HEK293T (cell line): ENCODE measurements at regions not wholly inside any gene's neighbourhood (a gene's known extent, or its start where the extent isn't known, plus 50 kb on each side); places are given as distances from the start of the nearest gene placed in this dataset.

ENCODE experiments used
- CTCF ChIA-PET: fragments of 350-600 bp; formaldehyde crosslinking; extraction: SDS; loops from one replicate; lab custom pipeline; 2021; ENCODE audit warnings: antibody characterized with exemption, inconsistent platforms; lab: Yijun Ruan, JAX
- POLR2A ChIA-PET: fragments of 350-600 bp; formaldehyde crosslinking; extraction: SDS; loops from one replicate; lab custom pipeline; 2020; ENCODE audit warnings: antibody characterized with exemption, inconsistent platforms; lab: Yijun Ruan, JAX
- DNase-seq: peaks from one replicate; pipeline ENCODE4 v3.0.0; 2012; ENCODE audit warnings: mixed read lengths; ENCODE audit errors: extremely low spot score
- ARNT ChIP-seq: fragments of 450-650 bp; IDR thresholded peaks from 2 replicates; pipeline ENCODE4 v1.6.1; 2017; ENCODE audit warnings: mild to moderate bottlenecking
- BHLHE40 ChIP-seq: fragments of 450-650 bp; IDR thresholded peaks from 2 replicates; pipeline ENCODE4 v1.6.1; 2016; ENCODE audit warnings: mild to moderate bottlenecking, moderate library complexity, borderline replicate concordance
- CTBP1 ChIP-seq: fragments of 450-650 bp; IDR thresholded peaks from 2 replicates; pipeline ENCODE4 v1.6.1; 2016; ENCODE audit warnings: borderline replicate concordance
- ELF4 ChIP-seq: fragments of 450-650 bp; IDR thresholded peaks from 2 replicates; pipeline ENCODE4 v1.6.1; 2017; ENCODE audit warnings: antibody characterized with exemption
- FOXA1 ChIP-seq: fragments of 450-650 bp; IDR thresholded peaks from 2 replicates; pipeline ENCODE4 v1.6.1; 2016; ENCODE audit warnings: mild to moderate bottlenecking
- FOXK2 ChIP-seq: fragments of 450-650 bp; IDR thresholded peaks from 2 replicates; pipeline ENCODE4 v1.6.1; 2016; ENCODE audit warnings: mild to moderate bottlenecking
- FOXM1 ChIP-seq: fragments of 450-650 bp; IDR thresholded peaks from 2 replicates; pipeline ENCODE4 v1.6.1; 2017; ENCODE audit warnings: mild to moderate bottlenecking, borderline replicate concordance
- HDGF ChIP-seq: fragments of 450-650 bp; IDR thresholded peaks from 2 replicates; pipeline ENCODE4 v1.6.1; 2017; ENCODE audit warnings: antibody characterized with exemption, borderline replicate concordance
- L3MBTL2 ChIP-seq: fragments of 450-650 bp; conservative IDR thresholded peaks from 2 replicates; pipeline ENCODE4 v1.6.1; 2016; ENCODE audit warnings: mild to moderate bottlenecking
- LEF1 ChIP-seq: fragments of 450-650 bp; IDR thresholded peaks from 2 replicates; pipeline ENCODE4 v1.6.1; 2017; ENCODE audit warnings: mild to moderate bottlenecking, borderline replicate concordance
- NFRKB ChIP-seq: fragments of 450-650 bp; IDR thresholded peaks from 2 replicates; pipeline ENCODE4 v1.6.1; 2016; ENCODE audit warnings: mild to moderate bottlenecking, moderate library complexity
- PKNOX1 ChIP-seq: fragments of 450-650 bp; IDR thresholded peaks from 2 replicates; pipeline ENCODE4 v1.6.1; 2016
- SP1 ChIP-seq: fragments of 450-650 bp; IDR thresholded peaks from 2 replicates; pipeline ENCODE4 v1.6.1; 2017
- SUZ12 ChIP-seq: fragments of 450-650 bp; IDR thresholded peaks from 2 replicates; pipeline ENCODE4 v1.6.1; 2016; ENCODE audit warnings: mild to moderate bottlenecking
- TARDBP ChIP-seq: fragments of 450-650 bp; IDR thresholded peaks from 2 replicates; pipeline ENCODE4 v1.6.1; 2016
- ZNF384 ChIP-seq: fragments of 450-650 bp; IDR thresholded peaks from 2 replicates; pipeline ENCODE4 v1.6.1; 2016

DNA sequence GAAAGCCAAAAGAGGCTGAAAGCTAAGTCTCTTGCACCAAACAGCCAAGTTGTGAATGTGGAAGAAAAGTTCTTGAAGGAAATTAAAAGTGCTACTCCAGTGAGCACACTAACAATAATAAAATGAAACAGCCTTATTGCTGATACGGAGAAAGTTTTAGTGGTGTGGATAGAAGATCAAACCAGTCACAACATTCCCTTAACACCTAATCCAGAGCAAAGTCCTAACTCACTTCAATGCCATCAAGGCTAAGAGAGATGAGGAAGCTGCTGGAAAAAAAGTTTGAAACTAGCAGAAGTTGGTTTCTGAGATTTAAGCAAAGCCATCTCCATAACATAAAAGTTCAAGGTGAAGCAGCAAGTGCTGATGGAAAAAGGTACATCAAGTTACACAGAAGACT lies 288.8 kb upstream of the RARB start:
- no peak for DNase-seq
- CTCF ChIA-PET, result no interaction called here

GRCh38 chr3:25142609-25143355 lies 285.3 kb upstream of the RARB start:
- ChIA-PET CTCF (interaction anchor here (0.6 to 0.7 kb wide), 2 partner anchors 69 to 229 kb away, joined by 4 to 5 read pairs; no protein-coding TSS in a partner anchor), POLR2A (no interaction called here)
- no peak for DNase-seq
- TF ChIP-seq L3MBTL2, result no peak
- no peak for TF ChIP-seq SUZ12
- no peak for TF ChIP-seq FOXA1
- TF ChIP-seq LEF1, result no peak
- no peak for TF ChIP-seq ZNF384
- no peak for TF ChIP-seq FOXM1
- no peak for TF ChIP-seq HDGF
- TF ChIP-seq CTBP1, result no peak
- TF ChIP-seq BHLHE40, result no peak
- TF ChIP-seq FOXK2, result no peak
- TF ChIP-seq ELF4, result no peak

More for the DNA sequence above, 288.8 kb upstream of the RARB start:
- POLR2A ChIA-PET, result no interaction called here
- TF ChIP-seq TARDBP, result no peak

DNA sequence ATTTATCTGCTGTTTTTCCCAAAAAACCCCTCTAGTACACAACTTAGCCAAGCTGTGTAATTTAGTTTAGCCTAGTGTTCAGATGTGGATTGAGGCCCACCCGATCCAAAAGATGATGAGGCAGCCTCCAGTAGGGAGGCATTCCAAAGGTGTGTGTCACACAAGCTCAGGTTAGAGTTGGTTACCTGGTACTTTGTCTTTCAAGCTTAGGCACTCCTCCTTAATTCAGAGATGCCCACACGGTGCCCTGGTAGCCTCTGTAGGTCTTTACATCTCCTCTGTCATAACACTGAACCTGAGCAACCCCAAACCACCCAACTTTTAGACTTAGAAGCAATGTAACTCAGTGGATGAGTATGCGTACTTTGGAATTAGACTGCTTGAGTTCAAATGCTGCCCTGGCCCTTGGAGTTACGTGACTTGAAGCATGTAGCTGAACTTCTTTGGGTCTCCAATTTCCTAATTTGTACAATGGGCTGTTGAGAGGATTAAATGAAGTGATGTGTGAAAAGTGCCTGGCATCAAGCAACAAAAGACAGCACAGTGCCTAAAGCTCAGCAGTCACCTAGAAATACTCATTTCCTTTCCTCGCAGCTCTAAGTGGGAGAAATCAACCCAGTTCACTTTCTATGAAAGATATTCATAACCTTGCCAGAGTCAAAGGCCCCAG lies 284.6 kb upstream of the RARB start:
- CTCF ChIA-PET, result no interaction called here
- TF ChIP-seq FOXK2 (no peak), ARNT (no peak), LEF1 (no peak), FOXM1 (no peak), ELF4 (no peak), L3MBTL2 (no peak), NFRKB (no peak)
- no peak for DNase-seq
- POLR2A ChIA-PET, result no interaction called here

DNA sequence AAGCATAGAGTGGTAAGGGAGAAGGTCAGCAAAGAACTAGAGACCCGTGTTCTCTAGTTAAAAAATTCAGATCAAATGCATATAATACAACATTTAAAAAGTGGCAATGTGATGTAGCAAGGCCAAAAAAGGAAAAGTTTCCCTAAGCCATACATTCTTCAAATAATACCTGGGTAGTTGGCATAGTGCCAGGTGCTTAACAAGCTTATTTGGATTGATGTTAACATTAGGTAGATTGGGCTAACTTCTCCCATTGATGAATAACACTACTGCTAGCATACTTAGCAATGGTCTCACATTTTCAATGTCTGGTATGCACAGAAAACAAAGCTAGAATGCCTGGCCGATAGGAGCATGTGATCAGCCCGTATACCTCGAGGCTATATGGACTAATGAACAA lies 283.6 kb upstream of the RARB start:
- ChIA-PET POLR2A (no interaction called here), CTCF (no interaction called here)
- DNase-seq, result no peak
- TF ChIP-seq HDGF, result no peak
- TF ChIP-seq BHLHE40, result no peak
- no peak for TF ChIP-seq FOXA1
- no peak for TF ChIP-seq SP1
- no peak for TF ChIP-seq ELF4
- no peak for TF ChIP-seq ZNF384
- TF ChIP-seq FOXK2, result no peak
- no peak for TF ChIP-seq TARDBP
- TF ChIP-seq FOXM1, result no peak
- no peak for TF ChIP-seq CTBP1
- TF ChIP-seq NFRKB, result no peak
- no peak for TF ChIP-seq SUZ12
- no peak for TF ChIP-seq LEF1

- no peak for TF ChIP-seq FOXM1
- TF ChIP-seq PKNOX1, result no peak
- TF ChIP-seq BHLHE40, result no peak
- no peak for TF ChIP-seq NFRKB
- no peak for TF ChIP-seq LEF1
- no peak for TF ChIP-seq FOXA1
- no peak for TF ChIP-seq ELF4
- TF ChIP-seq CTBP1, result no peak
- no peak for TF ChIP-seq ARNT
- no peak for TF ChIP-seq L3MBTL2
- no peak for TF ChIP-seq HDGF
- no peak for TF ChIP-seq ZNF384
- no peak for TF ChIP-seq FOXK2
- TF ChIP-seq SUZ12, result no peak
- TF ChIP-seq SP1, result no peak
- no peak for TF ChIP-seq TARDBP
- DNase-seq, result no peak
- CTCF ChIA-PET, result no interaction called here
- POLR2A ChIA-PET, result no interaction called here
These were observed 282.9 kb upstream of the RARB start for GRCh38 chr3:25145176-25145575.

DNA sequence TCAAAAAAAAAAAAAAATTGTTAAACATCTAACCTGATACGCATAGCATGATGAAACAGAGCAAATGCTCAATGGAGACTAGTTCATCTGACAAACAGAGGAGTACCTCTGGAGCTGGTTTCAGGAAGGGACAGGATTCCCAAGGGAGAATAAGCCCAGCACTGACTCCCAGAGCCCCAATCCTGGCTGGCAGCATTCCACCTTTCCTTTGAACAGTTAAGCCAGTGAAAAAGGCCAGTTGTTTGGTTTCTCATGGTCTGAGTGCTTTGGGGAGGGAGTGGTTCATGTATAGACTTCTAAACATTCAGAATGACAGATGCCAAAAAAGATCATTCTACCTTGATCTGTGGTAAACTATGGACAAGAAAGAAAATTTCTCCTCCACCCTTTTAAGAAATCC lies 277.9 kb upstream of the RARB start:
- no peak for TF ChIP-seq LEF1
- no peak for TF ChIP-seq L3MBTL2
- no peak for TF ChIP-seq SUZ12
- TF ChIP-seq BHLHE40, result no peak
- TF ChIP-seq FOXA1, result no peak
- no peak for TF ChIP-seq NFRKB
- TF ChIP-seq TARDBP, result no peak
- TF ChIP-seq CTBP1, result no peak
- TF ChIP-seq ZNF384, result no peak
- no peak for TF ChIP-seq SP1
- no peak for TF ChIP-seq ARNT
- no peak for TF ChIP-seq PKNOX1
- no peak for TF ChIP-seq HDGF
- no peak for TF ChIP-seq FOXM1
- no peak for TF ChIP-seq FOXK2
- TF ChIP-seq ELF4, result no peak
- DNase-seq, result no peak
- ChIA-PET POLR2A (no interaction called here), CTCF (no interaction called here)
